Smooth muscle cell (in vitro differentiated cells): ENCODE measurements at regions not wholly inside any gene's neighbourhood (a gene's known extent, or its start where the extent isn't known, plus 50 kb on each side); places are given as distances from the start of the nearest gene placed in this dataset.

Source experiments
- DNase-seq: peaks from one replicate; lab custom pipeline; 2025; ENCODE audit not compliant: unreplicated experiment; lab: John Stamatoyannopoulos, UW
- H2AFZ ChIP-seq: fragments of 200-600 bp; sonication (generic); 2 replicates; pipeline ENCODE4 v1.6.0; 2016; ENCODE audit warnings: antibody characterized with exemption, low read depth, mild to moderate bottlenecking
- H3F3A ChIP-seq: fragments of 200-600 bp; sonication (generic); 2 replicates; pipeline ENCODE4 v1.6.0; 2017; ENCODE audit warnings: antibody characterized with exemption, low read depth
- H3K27ac ChIP-seq: fragments of 200-600 bp; sonication (generic); 2 replicates; pipeline ENCODE4 v1.5.1; 2016; ENCODE audit warnings: low read depth, mild to moderate bottlenecking
- H3K27me3 ChIP-seq: fragments of 200-600 bp; sonication (generic); 2 replicates; pipeline ENCODE4 v1.6.1; 2016; ENCODE audit warnings: low read depth, mild to moderate bottlenecking
- H3K36me3 ChIP-seq: fragments of 200-600 bp; sonication (generic); 2 replicates; pipeline ENCODE4 v1.5.1; 2016; ENCODE audit warnings: low read depth
- H3K4me1 ChIP-seq: fragments of 200-600 bp; sonication (generic); 2 replicates; pipeline ENCODE4 v1.5.1; 2016; ENCODE audit warnings: low read depth
- H3K4me2 ChIP-seq: fragments of 200-600 bp; sonication (generic); 2 replicates; pipeline ENCODE4 v1.6.0; 2016; ENCODE audit warnings: mild to moderate bottlenecking
- H3K4me3 ChIP-seq: fragments of 200-600 bp; sonication (generic); 2 replicates; pipeline ENCODE4 v1.5.1; 2016; ENCODE audit warnings: mild to moderate bottlenecking
- H3K79me2 ChIP-seq: fragments of 200-600 bp; sonication (generic); 2 replicates; pipeline ENCODE4 v1.6.0; 2016; ENCODE audit warnings: low read depth, mild to moderate bottlenecking
- H3K9ac ChIP-seq: fragments of 200-600 bp; sonication (generic); 2 replicates; pipeline ENCODE4 v1.6.0; 2016; ENCODE audit warnings: low read depth
- H3K9me3 ChIP-seq: fragments of 200-600 bp; sonication (generic); replicated peaks from 2 replicates; pipeline ENCODE4 v1.5.1; 2016; ENCODE audit warnings: low read depth
- H4K20me1 ChIP-seq: fragments of 200-600 bp; sonication (generic); 2 replicates; pipeline ENCODE4 v1.6.0; 2016; ENCODE audit warnings: low read depth
- CTCF ChIP-seq: fragments of 200-600 bp; sonication (generic); IDR thresholded peaks from 2 replicates; pipeline ENCODE4 v1.5.1; 2017; ENCODE audit warnings: borderline replicate concordance, mild to moderate bottlenecking, antibody characterized with exemption; ENCODE audit not compliant: insufficient read depth, poor library complexity, severe bottlenecking
- WGBS: methylation state at CpG from one replicate; pipeline ENCODE4 v1.1.7; 2016; ENCODE audit warnings: low lambda C conversion rate; 5-methylcytosine and 5-hydroxymethylcytosine counted together

GRCh38 chr5:51859624-51860023, 476.4 kb downstream of the ISL1 start:
- Histone ChIP-seq H2AFZ (no peak overlapping the region), H3K4me3 (no peak overlapping the region), H3K9ac (no peak overlapping the region), H4K20me1 (no peaks in the 10 kb centered on the region), H3K79me2 (no peaks in the 10 kb centered on the region), H3K9me3 (no peaks in the 10 kb centered on the region), H3K36me3 (no peaks in the 10 kb centered on the region), H3F3A (no peaks in the 10 kb centered on the region), H3K27ac (no peak overlapping the region), H3K27me3 (no peaks in the 10 kb centered on the region), H3K4me1 (no peaks in the 10 kb centered on the region), H3K4me2 (no peak overlapping the region)
- no peak for DNase-seq
- WGBS, result 65% methylated on average over 4 of the region's 4 CpGs
- TF ChIP-seq CTCF, result no peak

- no peaks in the 10 kb centered on the region for H3K27me3 ChIP-seq
- no peak for TF ChIP-seq CTCF
- no peaks in the 10 kb centered on the region for H3K79me2 ChIP-seq
- no peaks in the 10 kb centered on the region for H3K4me1 ChIP-seq
- H4K20me1 ChIP-seq, result no peaks in the 10 kb centered on the region
- no peak overlapping the region for H2AFZ ChIP-seq
- no peaks in the 10 kb centered on the region for H3K36me3 ChIP-seq
- peak overlapping the region; percentile 11 for H3K27ac ChIP-seq
- no peak overlapping the region for H3K4me2 ChIP-seq
- no peak for DNase-seq
- H3K9me3 ChIP-seq, result no peaks in the 10 kb centered on the region
- no peaks in the 10 kb centered on the region for H3F3A ChIP-seq
- WGBS, result 35% methylated on average over 1 of the region's 1 CpG
- no peak overlapping the region for H3K4me3 ChIP-seq
- H3K9ac ChIP-seq, result no peak overlapping the region
These were observed 477.3 kb downstream of the ISL1 start for GRCh38 chr5:51860532-51861018.

- Histone ChIP-seq H3K4me2 (no peak overlapping the region), H3K79me2 (no peaks in the 10 kb centered on the region), H3K27ac (no peak overlapping the region), H3K4me1 (no peaks in the 10 kb centered on the region), H3K4me3 (no peak overlapping the region), H3F3A (no peaks in the 10 kb centered on the region), H3K9me3 (peaks cover 7% of the 10 kb centered on the region), H3K36me3 (no peaks in the 10 kb centered on the region), H4K20me1 (no peaks in the 10 kb centered on the region), H3K27me3 (no peaks in the 10 kb centered on the region), H3K9ac (no peak overlapping the region), H2AFZ (no peak overlapping the region)
- TF ChIP-seq CTCF, result no peak
- DNase-seq, result no peak
- 90% methylated on average over 2 of the region's 2 CpGs for WGBS
These were observed 488.9 kb downstream of the ISL1 start for GRCh38 chr5:51872144-51872543.

- peak overlapping the region; percentile 50 for H3K4me2 ChIP-seq
- no peaks in the 10 kb centered on the region for H3K79me2 ChIP-seq
- TF ChIP-seq CTCF, result no peak
- peak overlapping the region; percentile 19 for H2AFZ ChIP-seq
- no peaks in the 10 kb centered on the region for H4K20me1 ChIP-seq
- no peaks in the 10 kb centered on the region for H3F3A ChIP-seq
- no peak overlapping the region for H3K4me3 ChIP-seq
- H3K36me3 ChIP-seq, result no peaks in the 10 kb centered on the region
- no peak for DNase-seq
- no peaks in the 10 kb centered on the region for H3K9me3 ChIP-seq
- no peak overlapping the region for H3K27ac ChIP-seq
- peaks cover 13% of the 10 kb centered on the region for H3K4me1 ChIP-seq
- H3K9ac ChIP-seq, result no peak overlapping the region
- H3K27me3 ChIP-seq, result no peaks in the 10 kb centered on the region
These were observed 498.7 kb downstream of the ISL1 start for GRCh38 chr5:51881901-51882300.
